ENCODE measurements at regions not wholly inside any gene's neighbourhood (a gene's known extent, or its start where the extent isn't known, plus 50 kb on each side); places are given as distances from the start of the nearest gene placed in this dataset.

DNA sequence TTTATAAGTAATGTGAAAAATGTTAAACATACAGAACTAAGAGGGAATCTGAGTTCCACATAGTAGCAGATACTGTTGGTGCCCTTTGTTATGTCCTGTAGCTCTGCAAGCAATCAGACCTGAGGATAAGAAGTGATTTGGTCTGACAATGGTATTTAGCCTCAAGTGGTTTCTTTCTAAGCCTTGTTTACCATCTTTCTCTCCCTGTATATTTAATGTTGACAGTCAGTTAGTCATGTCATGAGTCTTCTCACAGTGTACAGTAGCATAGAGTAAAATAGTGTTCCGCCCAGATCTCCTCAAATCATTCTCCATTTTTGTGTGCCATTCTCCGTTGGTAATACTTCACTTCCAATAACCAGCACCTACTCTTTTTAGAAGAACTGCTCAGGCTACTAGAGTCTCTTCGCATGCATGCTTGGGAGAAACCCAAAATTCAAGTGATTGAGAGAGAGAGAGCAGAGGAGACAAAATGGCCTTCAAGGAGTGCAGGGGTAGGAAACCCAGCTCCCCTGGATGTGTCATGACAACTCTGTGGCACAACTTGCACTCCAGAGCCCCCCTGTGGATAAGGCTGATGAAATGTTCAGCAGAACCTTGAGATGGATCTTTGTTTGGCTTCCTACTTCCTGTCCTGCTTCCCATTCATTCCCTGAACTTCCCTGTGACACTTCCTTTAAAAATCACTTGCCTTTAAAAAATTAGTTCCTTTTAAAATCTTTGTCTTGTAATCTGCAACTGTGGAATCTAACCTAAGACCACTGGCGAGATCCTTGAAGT is 129.2 kb upstream of the FST start:
- Histone ChIP-seq H3K27me3 (replicated peaks; ENCODE audit: control insufficient read depth, insufficient read depth, low read length) (no peaks in the 10 kb centered on the region), H3K4me3 (ENCODE audit: low read length) (no peak overlapping the region), H3K9me3 (ENCODE audit: control insufficient read depth, low read length) (no peaks in the 10 kb centered on the region), H3K36me3 (ENCODE audit: control insufficient read depth, insufficient read depth, low read length, severe bottlenecking) (no peaks in the 10 kb centered on the region), H3K4me1 (ENCODE audit: control insufficient read depth, insufficient read depth, low read length) (no peaks in the 10 kb centered on the region), H3K9ac (ENCODE audit: low read length) (no peak overlapping the region)
- DNase-seq (ENCODE audit: low read depth): no peak

DNA sequence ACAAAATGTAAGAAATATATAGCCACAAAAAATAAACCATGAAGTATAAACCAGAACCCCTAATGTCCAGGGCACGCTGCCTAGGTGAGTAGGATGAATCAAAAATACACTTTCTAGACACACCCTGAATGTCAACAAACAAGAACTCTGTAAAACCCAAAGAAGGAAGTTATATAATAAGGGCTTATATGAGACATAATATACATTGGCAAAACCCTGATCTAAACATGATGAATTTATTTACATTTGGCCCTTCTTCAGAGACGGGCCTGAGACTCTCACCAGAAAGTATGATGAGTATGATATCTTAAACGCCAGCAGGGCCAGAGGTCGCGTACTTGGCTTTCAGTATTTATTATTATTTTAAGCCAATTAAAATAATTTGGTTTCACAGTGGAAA is 125.1 kb upstream of the FST start:
- H3K27me3 ChIP-seq (replicated peaks; ENCODE audit: control insufficient read depth, insufficient read depth, low read length): no peaks in the 10 kb centered on the region
- no peaks in the 10 kb centered on the region for H3K9me3 ChIP-seq (ENCODE audit: control insufficient read depth, low read length)
- peak; percentile 43 for DNase-seq (ENCODE audit: low read depth)
- no peak overlapping the region for H3K9ac ChIP-seq (ENCODE audit: low read length)
- H3K36me3 ChIP-seq (ENCODE audit: control insufficient read depth, insufficient read depth, low read length, severe bottlenecking): no peaks in the 10 kb centered on the region
- H3K4me3 ChIP-seq (ENCODE audit: low read length): no peak overlapping the region
- peaks cover 15% of the 10 kb centered on the region for H3K4me1 ChIP-seq (ENCODE audit: control insufficient read depth, insufficient read depth, low read length)

DNA sequence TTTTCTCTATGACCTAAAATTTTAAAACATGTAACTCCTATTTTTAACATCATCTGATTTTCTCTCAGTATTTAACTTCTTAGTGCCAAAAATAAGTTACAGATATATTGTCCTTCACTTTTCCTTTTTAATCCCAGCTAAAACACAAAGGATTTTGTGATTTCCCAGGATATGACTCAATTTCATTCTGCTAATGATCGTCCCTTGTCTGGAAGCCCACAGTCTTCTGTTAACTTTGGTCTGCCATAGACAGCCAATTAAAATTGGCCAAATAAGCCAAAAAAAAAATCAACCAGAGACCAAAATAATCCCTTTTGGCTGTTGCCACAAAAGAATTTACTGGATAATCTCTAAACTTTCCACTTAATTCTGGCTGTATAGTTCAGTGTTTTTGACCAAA is 124.5 kb upstream of the FST start:
- no peak overlapping the region for H3K4me3 ChIP-seq (ENCODE audit: low read length)
- no peaks in the 10 kb centered on the region for H3K9me3 ChIP-seq (ENCODE audit: control insufficient read depth, low read length)
- H3K27me3 ChIP-seq (replicated peaks; ENCODE audit: control insufficient read depth, insufficient read depth, low read length): no peaks in the 10 kb centered on the region
- no peaks in the 10 kb centered on the region for H3K36me3 ChIP-seq (ENCODE audit: control insufficient read depth, insufficient read depth, low read length, severe bottlenecking)
- peaks cover 21% of the 10 kb centered on the region for H3K4me1 ChIP-seq (ENCODE audit: control insufficient read depth, insufficient read depth, low read length)
- no peak for DNase-seq (ENCODE audit: low read depth)
- H3K9ac ChIP-seq (ENCODE audit: low read length): no peak overlapping the region

DNA sequence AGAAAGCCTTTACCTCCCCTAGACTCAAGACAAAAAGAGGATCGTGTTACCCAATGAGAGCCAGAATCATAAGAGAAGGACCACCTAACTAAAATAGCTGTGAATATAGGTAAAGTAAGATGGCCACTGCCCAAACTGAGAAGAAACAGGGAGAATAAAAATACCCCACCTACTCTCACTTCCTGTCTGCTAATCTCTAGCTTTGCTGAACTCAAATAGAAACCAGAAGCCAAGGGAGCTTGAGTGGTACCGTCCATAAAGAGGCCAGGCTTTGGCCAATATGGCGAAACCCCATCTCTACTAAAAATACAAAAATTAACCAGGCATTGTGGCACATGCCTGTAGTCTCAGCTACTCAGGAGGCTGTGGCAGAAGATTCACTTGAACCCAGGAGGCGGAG is 123.0 kb upstream of the FST start:
- no peaks in the 10 kb centered on the region for H3K9me3 ChIP-seq (ENCODE audit: control insufficient read depth, low read length)
- H3K9ac ChIP-seq (ENCODE audit: low read length): no peak overlapping the region
- no peak overlapping the region for H3K4me3 ChIP-seq (ENCODE audit: low read length)
- H3K36me3 ChIP-seq (ENCODE audit: control insufficient read depth, insufficient read depth, low read length, severe bottlenecking): no peaks in the 10 kb centered on the region
- H3K27me3 ChIP-seq (replicated peaks; ENCODE audit: control insufficient read depth, insufficient read depth, low read length): no peaks in the 10 kb centered on the region
- H3K4me1 ChIP-seq (ENCODE audit: control insufficient read depth, insufficient read depth, low read length): peaks cover 36% of the 10 kb centered on the region
- no peak for DNase-seq (ENCODE audit: low read depth)

GRCh38 chr5:53358794-53359193 is 121.6 kb upstream of the FST start:
- no peak overlapping the region for H3K9ac ChIP-seq (ENCODE audit: low read length)
- H3K4me1 ChIP-seq (ENCODE audit: control insufficient read depth, insufficient read depth, low read length): peaks cover 46% of the 10 kb centered on the region
- H3K9me3 ChIP-seq (ENCODE audit: control insufficient read depth, low read length): no peaks in the 10 kb centered on the region
- no peak overlapping the region for H3K4me3 ChIP-seq (ENCODE audit: low read length)
- DNase-seq (ENCODE audit: low read depth): no peak
- no peaks in the 10 kb centered on the region for H3K27me3 ChIP-seq (replicated peaks; ENCODE audit: control insufficient read depth, insufficient read depth, low read length)
- H3K36me3 ChIP-seq (ENCODE audit: control insufficient read depth, insufficient read depth, low read length, severe bottlenecking): no peaks in the 10 kb centered on the region

- Histone ChIP-seq H3K27me3 (replicated peaks; ENCODE audit: control insufficient read depth, insufficient read depth, low read length) (no peaks in the 10 kb centered on the region), H3K9me3 (ENCODE audit: control insufficient read depth, low read length) (no peaks in the 10 kb centered on the region), H3K36me3 (ENCODE audit: control insufficient read depth, insufficient read depth, low read length, severe bottlenecking) (no peaks in the 10 kb centered on the region), H3K9ac (ENCODE audit: low read length) (peak overlapping the region; percentile 48), H3K4me3 (ENCODE audit: low read length) (peak overlapping the region; percentile 7), H3K4me1 (ENCODE audit: control insufficient read depth, insufficient read depth, low read length) (peaks cover 53% of the 10 kb centered on the region)
- no peak for DNase-seq (ENCODE audit: low read depth)
Observed at GRCh38 chr5:53359916-53360517, 120.4 kb upstream of the FST start.

GRCh38 chr5:53360811-53361210 is 119.6 kb upstream of the FST start:
- Histone ChIP-seq H3K4me1 (ENCODE audit: control insufficient read depth, insufficient read depth, low read length) (peaks cover 53% of the 10 kb centered on the region), H3K4me3 (ENCODE audit: low read length) (no peak overlapping the region), H3K9me3 (ENCODE audit: control insufficient read depth, low read length) (no peaks in the 10 kb centered on the region), H3K36me3 (ENCODE audit: control insufficient read depth, insufficient read depth, low read length, severe bottlenecking) (no peaks in the 10 kb centered on the region), H3K9ac (ENCODE audit: low read length) (peak overlapping the region; percentile 48), H3K27me3 (replicated peaks; ENCODE audit: control insufficient read depth, insufficient read depth, low read length) (no peaks in the 10 kb centered on the region)
- peak; percentile 78 for DNase-seq (ENCODE audit: low read depth)

DNA sequence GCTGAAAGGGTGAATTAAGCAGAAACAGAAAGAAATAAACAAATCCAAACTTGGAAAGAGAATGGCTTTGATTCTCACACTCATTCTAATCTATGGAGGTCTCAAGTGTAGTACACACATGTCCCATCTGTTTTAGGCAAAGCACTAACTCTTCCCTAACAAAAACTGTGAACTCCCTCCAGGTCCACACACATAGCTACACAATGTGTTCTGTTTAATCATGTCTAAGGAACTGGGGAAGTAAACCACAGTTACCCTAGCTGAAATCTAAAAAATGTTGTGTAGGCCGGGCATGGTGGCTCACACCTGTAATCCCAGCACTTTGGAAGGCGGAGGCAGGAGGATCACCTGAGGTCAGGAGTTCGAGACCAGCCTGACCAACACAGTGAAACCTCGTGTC is 118.7 kb upstream of the FST start:
- Histone ChIP-seq H3K4me1 (ENCODE audit: control insufficient read depth, insufficient read depth, low read length) (peaks cover 53% of the 10 kb centered on the region), H3K9ac (ENCODE audit: low read length) (peak overlapping the region; percentile 44), H3K9me3 (ENCODE audit: control insufficient read depth, low read length) (no peaks in the 10 kb centered on the region), H3K36me3 (ENCODE audit: control insufficient read depth, insufficient read depth, low read length, severe bottlenecking) (no peaks in the 10 kb centered on the region), H3K27me3 (replicated peaks; ENCODE audit: control insufficient read depth, insufficient read depth, low read length) (no peaks in the 10 kb centered on the region), H3K4me3 (ENCODE audit: low read length) (no peak overlapping the region)
- no peak for DNase-seq (ENCODE audit: low read depth)

DNA sequence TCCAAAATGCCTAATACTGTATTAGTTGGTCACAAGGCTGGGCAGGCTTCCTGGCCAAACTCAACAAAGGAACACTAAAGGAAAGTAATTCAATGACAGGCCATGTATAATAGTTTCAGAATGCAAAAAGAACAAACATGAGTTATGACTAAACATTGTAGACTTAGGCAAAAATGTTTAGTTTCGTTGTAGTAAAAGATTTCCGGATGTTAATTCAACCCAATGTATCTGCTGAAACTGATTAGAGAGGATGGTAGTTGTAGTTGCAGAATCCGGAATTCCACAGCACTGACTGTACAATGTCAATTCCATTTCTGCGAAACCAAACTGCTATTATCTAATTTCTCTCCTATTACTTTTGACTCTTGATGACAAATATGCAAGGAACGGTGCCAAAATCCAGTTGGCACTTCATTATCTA is 117.9 kb upstream of the FST start:
- no peaks in the 10 kb centered on the region for H3K27me3 ChIP-seq (replicated peaks; ENCODE audit: control insufficient read depth, insufficient read depth, low read length)
- peaks cover 53% of the 10 kb centered on the region for H3K4me1 ChIP-seq (ENCODE audit: control insufficient read depth, insufficient read depth, low read length)
- peak overlapping the region; percentile 44 for H3K9ac ChIP-seq (ENCODE audit: low read length)
- DNase-seq (ENCODE audit: low read depth): peak; percentile 92
- no peaks in the 10 kb centered on the region for H3K9me3 ChIP-seq (ENCODE audit: control insufficient read depth, low read length)
- H3K4me3 ChIP-seq (ENCODE audit: low read length): no peak overlapping the region
- no peaks in the 10 kb centered on the region for H3K36me3 ChIP-seq (ENCODE audit: control insufficient read depth, insufficient read depth, low read length, severe bottlenecking)

DNA sequence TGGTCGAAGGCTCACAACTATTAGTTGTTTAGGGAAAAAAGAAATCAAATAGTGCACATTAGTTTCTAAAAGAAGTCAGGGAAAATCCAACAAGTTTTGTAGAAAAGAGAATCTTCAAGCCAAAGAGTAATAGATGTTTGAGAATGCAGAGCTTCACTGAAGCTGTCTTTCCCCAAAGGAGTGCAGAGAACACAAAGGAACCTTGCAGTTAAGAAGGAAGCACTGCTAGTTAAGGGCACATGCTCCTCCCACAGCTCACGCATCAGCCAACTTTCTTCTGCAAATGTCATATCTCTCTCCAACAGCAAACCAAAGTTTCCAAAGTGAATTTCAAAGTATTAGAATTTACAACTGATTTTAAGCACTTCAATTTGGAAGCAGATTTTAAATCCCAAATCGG is 116.4 kb upstream of the FST start:
- Histone ChIP-seq H3K36me3 (ENCODE audit: control insufficient read depth, insufficient read depth, low read length, severe bottlenecking) (no peaks in the 10 kb centered on the region), H3K9ac (ENCODE audit: low read length) (peak overlapping the region; percentile 5), H3K4me3 (ENCODE audit: low read length) (no peak overlapping the region), H3K4me1 (ENCODE audit: control insufficient read depth, insufficient read depth, low read length) (peaks cover 50% of the 10 kb centered on the region), H3K27me3 (replicated peaks; ENCODE audit: control insufficient read depth, insufficient read depth, low read length) (no peaks in the 10 kb centered on the region), H3K9me3 (ENCODE audit: control insufficient read depth, low read length) (no peaks in the 10 kb centered on the region)
- DNase-seq (ENCODE audit: low read depth): no peak

DNA sequence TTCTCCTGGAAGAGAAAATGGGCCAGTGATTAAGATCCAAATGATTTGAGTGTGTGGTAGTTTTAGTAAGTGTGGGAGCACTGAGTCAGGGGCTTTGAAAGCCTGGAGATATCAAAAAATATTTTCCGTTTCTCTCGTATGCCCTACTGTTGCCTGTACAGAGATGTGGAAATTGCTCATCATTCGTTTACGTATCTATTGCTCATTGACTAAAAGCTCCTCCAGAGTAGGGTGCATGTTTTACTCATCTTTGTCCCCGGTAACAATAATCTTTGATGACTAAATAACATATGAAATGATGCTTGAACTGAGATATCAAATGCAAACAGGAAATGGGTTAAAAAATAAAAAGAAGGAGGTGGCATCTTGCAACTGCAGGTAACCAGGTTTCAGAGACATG is 114.2 kb upstream of the FST start:
- Histone ChIP-seq H3K4me3 (ENCODE audit: low read length) (no peak overlapping the region), H3K4me1 (ENCODE audit: control insufficient read depth, insufficient read depth, low read length) (peaks cover 35% of the 10 kb centered on the region), H3K9ac (ENCODE audit: low read length) (no peak overlapping the region), H3K36me3 (ENCODE audit: control insufficient read depth, insufficient read depth, low read length, severe bottlenecking) (no peaks in the 10 kb centered on the region), H3K9me3 (ENCODE audit: control insufficient read depth, low read length) (no peaks in the 10 kb centered on the region), H3K27me3 (replicated peaks; ENCODE audit: control insufficient read depth, insufficient read depth, low read length) (no peaks in the 10 kb centered on the region)
- no peak for DNase-seq (ENCODE audit: low read depth)
